Breast epithelium (tissue), 4 donors: ENCODE measurements at regions not wholly inside any gene's neighbourhood (a gene's known extent, or its start where the extent isn't known, plus 50 kb on each side); places are given as distances from the start of the nearest gene placed in this dataset.

Experiments
- DNase-seq, 2 donors: peaks; one replicate each; pipeline ENCODE4 v3.0.0-alpha.2; 2019; ENCODE audit warnings: low spot score in 2 of 2
- H3K27ac ChIP-seq, 2 donors: fragments of 200-600 bp; sonication (generic) in 1 of 2; one replicate each; pipeline ENCODE4 v1.5.1; 2016 to 2019; ENCODE audit warnings: mild to moderate bottlenecking in 1 of 2
- H3K27me3 ChIP-seq, 2 donors: fragments of 200-600 bp; sonication (generic) in 1 of 2; one replicate each; pipeline versions ENCODE4 v1.5.1 to v1.6.0; 2017 to 2019; ENCODE audit warnings: control low read depth in 1 of 2, mild to moderate bottlenecking in 1 of 2
- H3K36me3 ChIP-seq: fragments of 200-600 bp; one replicate; pipeline ENCODE4 v1.5.1; 2019
- H3K4me1 ChIP-seq, 2 donors: fragments of 200-600 bp; sonication (generic); one replicate each; pipeline ENCODE4 v1.5.1; 2016 to 2019; ENCODE audit warnings: control low read depth in 1 of 2
- H3K4me3 ChIP-seq, 3 donors: fragments of 200-600 bp; sonication (generic); 1 replicate in 2 of 3; 2 replicates in 1 of 3; pipeline ENCODE4 v1.5.1; 2016 to 2019; ENCODE audit warnings: mild to moderate bottlenecking in 3 of 3, moderate library complexity in 2 of 3
- H3K9me3 ChIP-seq, 2 donors: fragments of 200-600 bp; sonication (generic) in 1 of 2; one replicate each; pipeline ENCODE4 v1.5.1; 2016 to 2019; ENCODE audit warnings: control low read depth in 1 of 2
- CTCF ChIP-seq, 3 donors: fragments of 450-650 bp; IDR thresholded peaks; one replicate each; pipeline ENCODE4 v1.5.1; 2016 to 2017; ENCODE audit warnings: antibody characterized with exemption in 3 of 3, mild to moderate bottlenecking in 3 of 3, moderate library complexity in 3 of 3
- POLR2A ChIP-seq: fragments of 450-650 bp; IDR thresholded peaks from one replicate; pipeline ENCODE4 v1.6.1; 2016; ENCODE audit warnings: antibody characterized with exemption, mild to moderate bottlenecking, moderate library complexity
- POLR2AphosphoS5 ChIP-seq, 3 donors: sonication (generic); formaldehyde crosslinking; IDR thresholded peaks; one replicate each; pipeline ENCODE4 v1.6.1; 2017; ENCODE audit warnings: antibody characterized with exemption in 3 of 3
- intact Hi-C: fragments of 100-400 bp; cut with DNase I; formaldehyde crosslinking; loops from one replicate; pipeline ENCODE4 v1.15.1; 2023; ENCODE audit warnings: low total_unique reads

DNA sequence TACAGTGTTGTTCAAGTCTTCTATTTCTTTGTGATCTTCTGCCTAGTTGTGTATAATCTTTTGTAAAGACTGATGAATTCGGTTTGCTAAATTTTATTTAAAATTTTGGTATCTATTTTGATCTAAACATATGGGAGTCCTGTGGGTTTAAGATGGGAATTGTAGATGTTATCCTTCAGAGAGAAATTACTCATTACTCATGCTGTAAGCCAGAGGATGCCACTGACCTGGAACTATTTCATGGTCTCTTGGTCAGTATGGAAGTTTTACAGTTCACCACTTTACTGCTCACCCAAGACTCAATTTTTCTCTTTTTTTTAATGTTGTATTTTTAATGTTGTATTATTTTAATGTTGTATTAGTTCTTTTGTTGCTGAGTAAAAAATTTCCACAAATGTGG lies 138.6 kb upstream of the B3GALT2 start:
- H3K4me1 ChIP-seq, result no peaks in the 10 kb centered on the region
- no peak overlapping the region for H3K27ac ChIP-seq
- H3K9me3 ChIP-seq, result peaks cover 0 to 23% of the 10 kb centered on the region in 2 donors
- intact Hi-C loops, result no loop called here
- no peaks in the 10 kb centered on the region for H3K36me3 ChIP-seq
- H3K27me3 ChIP-seq, result no peaks in the 10 kb centered on the region
- TF ChIP-seq CTCF (IDR thresholded peaks at IDR 0.05), result no peak
- TF ChIP-seq POLR2AphosphoS5 (IDR thresholded peaks at IDR 0.05), result no peak
- no peak for TF ChIP-seq POLR2A
- DNase-seq, result no peak
- no peak overlapping the region for H3K4me3 ChIP-seq

- intact Hi-C loops, result no loop called here
- no peak for DNase-seq
- peaks cover 0 to 32% of the 10 kb centered on the region in 2 donors for H3K9me3 ChIP-seq
- TF ChIP-seq CTCF (IDR thresholded peaks at IDR 0.05) (no peak), POLR2A (no peak)
- no peak overlapping the region for H3K27ac ChIP-seq
- H3K4me1 ChIP-seq, result no peaks in the 10 kb centered on the region
- no peaks in the 10 kb centered on the region for H3K36me3 ChIP-seq
- H3K27me3 ChIP-seq, result no peaks in the 10 kb centered on the region
- H3K4me3 ChIP-seq, result no peak overlapping the region
Measured at GRCh38 chr1:193322211-193322610, 135.8 kb upstream of the B3GALT2 start.

- TF ChIP-seq POLR2A (no peak), CTCF (IDR thresholded peaks at IDR 0.05) (no peak), POLR2AphosphoS5 (IDR thresholded peaks at IDR 0.05) (no peak)
- Histone ChIP-seq H3K9me3 (peaks cover 0 to 32% of the 10 kb centered on the region in 2 donors), H3K27ac (no peak overlapping the region), H3K36me3 (no peaks in the 10 kb centered on the region), H3K27me3 (no peaks in the 10 kb centered on the region), H3K4me3 (no peak overlapping the region), H3K4me1 (no peaks in the 10 kb centered on the region)
- intact Hi-C loops, result no loop called here
- no peak for DNase-seq
Measured at GRCh38 chr1:193321242-193321840, 134.9 kb upstream of the B3GALT2 start.

DNA sequence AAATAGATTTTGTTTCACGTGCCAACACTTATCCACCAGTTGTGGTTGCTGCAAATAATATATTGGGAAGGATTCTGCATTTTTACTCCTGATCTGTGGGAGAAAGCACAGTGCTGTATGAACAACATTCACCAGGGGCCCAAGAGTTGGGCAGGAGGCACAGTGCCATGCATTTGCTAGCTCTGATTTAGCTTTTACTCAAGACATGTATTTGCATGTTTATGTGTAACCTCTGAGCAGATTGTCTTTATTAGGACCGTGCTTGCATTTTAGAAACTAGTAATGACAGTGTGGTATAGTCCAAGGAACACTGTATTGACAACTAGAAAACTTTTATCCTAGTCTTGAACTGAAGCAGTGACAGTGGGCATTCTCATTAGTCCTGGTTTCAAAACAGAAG lies 133.9 kb upstream of the B3GALT2 start:
- intact Hi-C loops, result no loop called here
- Histone ChIP-seq H3K4me3 (no peak overlapping the region), H3K36me3 (no peaks in the 10 kb centered on the region), H3K27me3 (no peaks in the 10 kb centered on the region), H3K9me3 (peaks cover 0 to 23% of the 10 kb centered on the region in 2 donors), H3K27ac (no peak overlapping the region), H3K4me1 (no peaks in the 10 kb centered on the region)
- DNase-seq, result no peak
- TF ChIP-seq POLR2AphosphoS5 (IDR thresholded peaks at IDR 0.05) (no peak), POLR2A (no peak), CTCF (IDR thresholded peaks at IDR 0.05) (no peak)

- Histone ChIP-seq H3K36me3 (no peaks in the 10 kb centered on the region), H3K4me1 (no peaks in the 10 kb centered on the region), H3K4me3 (no peak overlapping the region), H3K27ac (no peak overlapping the region), H3K27me3 (no peaks in the 10 kb centered on the region), H3K9me3 (peaks cover 0 to 23% of the 10 kb centered on the region in 2 donors)
- DNase-seq, result no peak
- intact Hi-C loops, result no loop called here
- TF ChIP-seq CTCF (IDR thresholded peaks at IDR 0.05) (no peak), POLR2AphosphoS5 (IDR thresholded peaks at IDR 0.05) (no peak), POLR2A (no peak)
Measured at GRCh38 chr1:193318347-193318746, 131.9 kb upstream of the B3GALT2 start.
